ENCODE measurements at regions not wholly inside any gene's neighbourhood (a gene's known extent, or its start where the extent isn't known, plus 50 kb on each side); places are given as distances from the start of the nearest gene placed in this dataset.
"Not testable (repeated sequence)": the region's sequence is repeated elsewhere in the genome, so short reads cannot be mapped to it uniquely, and the experiment has no call there.

DNA sequence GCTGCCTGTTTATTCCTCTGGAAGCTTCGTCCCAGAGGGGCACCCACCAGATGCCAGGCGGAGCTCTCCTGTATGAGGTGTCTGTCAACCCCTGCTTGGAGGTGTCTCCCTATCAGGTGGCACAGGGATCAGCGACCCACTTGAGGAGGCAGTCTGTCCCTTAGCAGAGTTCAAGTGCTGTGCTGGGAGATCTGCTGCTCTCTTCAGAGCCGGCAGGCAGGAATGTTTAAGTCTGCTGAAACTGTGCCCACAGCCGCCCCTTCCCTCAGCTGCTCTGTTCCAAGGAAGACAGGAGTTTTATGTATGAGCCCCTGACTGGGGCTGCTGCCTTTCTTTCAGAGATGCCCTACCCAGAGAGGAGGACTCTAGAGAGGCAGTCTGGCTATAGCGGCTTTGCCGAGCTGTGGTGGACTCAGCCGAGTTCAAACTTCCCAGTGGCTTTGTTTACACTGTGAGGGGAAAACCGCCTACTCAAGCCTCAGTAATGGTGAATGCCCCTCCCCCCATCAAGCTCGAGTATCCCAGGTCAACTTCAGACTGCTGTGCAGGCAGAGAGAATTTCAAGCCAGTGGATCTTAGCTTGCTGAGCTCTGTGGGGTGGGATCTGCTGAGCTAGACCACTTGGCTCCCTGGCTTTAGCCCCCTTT lies 279.8 kb downstream of the TTC8 start:
- TF ChIP-seq, protein P1, sequence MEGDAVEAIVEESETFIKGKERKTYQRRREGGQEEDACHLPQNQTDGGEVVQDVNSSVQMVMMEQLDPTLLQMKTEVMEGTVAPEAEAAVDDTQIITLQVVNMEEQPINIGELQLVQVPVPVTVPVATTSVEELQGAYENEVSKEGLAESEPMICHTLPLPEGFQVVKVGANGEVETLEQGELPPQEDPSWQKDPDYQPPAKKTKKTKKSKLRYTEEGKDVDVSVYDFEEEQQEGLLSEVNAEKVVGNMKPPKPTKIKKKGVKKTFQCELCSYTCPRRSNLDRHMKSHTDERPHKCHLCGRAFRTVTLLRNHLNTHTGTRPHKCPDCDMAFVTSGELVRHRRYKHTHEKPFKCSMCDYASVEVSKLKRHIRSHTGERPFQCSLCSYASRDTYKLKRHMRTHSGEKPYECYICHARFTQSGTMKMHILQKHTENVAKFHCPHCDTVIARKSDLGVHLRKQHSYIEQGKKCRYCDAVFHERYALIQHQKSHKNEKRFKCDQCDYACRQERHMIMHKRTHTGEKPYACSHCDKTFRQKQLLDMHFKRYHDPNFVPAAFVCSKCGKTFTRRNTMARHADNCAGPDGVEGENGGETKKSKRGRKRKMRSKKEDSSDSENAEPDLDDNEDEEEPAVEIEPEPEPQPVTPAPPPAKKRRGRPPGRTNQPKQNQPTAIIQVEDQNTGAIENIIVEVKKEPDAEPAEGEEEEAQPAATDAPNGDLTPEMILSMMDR (IDR thresholded peaks at IDR 0.05) = not testable (repeated sequence)
- TF ChIP-seq POLR2A (IDR thresholded peaks at IDR 0.05) = not testable (repeated sequence)
